Fibroblast of pulmonary artery (primary cell): ENCODE measurements at regions not wholly inside any gene's neighbourhood (a gene's known extent, or its start where the extent isn't known, plus 50 kb on each side); places are given as distances from the start of the nearest gene placed in this dataset.

ENCODE experiments used
- DNase-seq: peaks from one replicate; pipeline ENCODE4 v3.0.0-alpha.2; 2010; ENCODE audit warnings: low read depth
- H3K4me3 ChIP-seq: replicated peaks from 2 replicates; pipeline ENCODE4 v1.5.1; 2011; ENCODE audit warnings: low read depth, mild to moderate bottlenecking, control low read depth, low read length, moderate library complexity
- CTCF ChIP-seq: IDR thresholded peaks from 2 replicates; pipeline ENCODE4 v1.5.1; 2011; ENCODE audit warnings: mild to moderate bottlenecking, control low read depth, low read length, inconsistent platforms; ENCODE audit errors: missing control alignments

GRCh38 chr5:18686253-18686652 lies 1052.0 kb downstream of the TAF11L14 start:
- TF ChIP-seq CTCF = no peak
- DNase-seq = no peak
- no peak overlapping the region for H3K4me3 ChIP-seq

- no peak for TF ChIP-seq CTCF
- DNase-seq = no peak
- no peak overlapping the region for H3K4me3 ChIP-seq
Measured at GRCh38 chr5:18687429-18687828, 1053.2 kb downstream of the TAF11L14 start.

DNA sequence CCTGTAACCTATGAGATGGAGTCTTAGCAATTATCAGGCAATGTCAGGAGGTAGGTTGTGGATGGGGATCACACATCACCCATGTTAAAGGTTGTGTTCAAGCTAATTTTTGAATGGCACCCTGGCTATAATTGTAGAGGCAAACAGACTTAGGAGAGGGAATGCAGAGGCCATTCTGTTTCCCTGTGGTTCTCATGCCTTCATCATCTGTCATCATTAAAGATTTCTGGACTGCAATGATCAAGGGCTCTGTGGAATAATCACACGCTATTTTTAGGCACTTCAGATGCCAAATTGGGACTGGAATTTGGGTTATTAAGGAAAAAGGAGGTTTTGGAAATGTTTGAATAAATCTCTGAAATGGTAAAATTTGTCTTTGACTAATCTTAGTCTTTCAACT lies 1065.4 kb downstream of the TAF11L14 start:
- no peak for TF ChIP-seq CTCF
- H3K4me3 ChIP-seq = no peak overlapping the region
- no peak for DNase-seq

DNA sequence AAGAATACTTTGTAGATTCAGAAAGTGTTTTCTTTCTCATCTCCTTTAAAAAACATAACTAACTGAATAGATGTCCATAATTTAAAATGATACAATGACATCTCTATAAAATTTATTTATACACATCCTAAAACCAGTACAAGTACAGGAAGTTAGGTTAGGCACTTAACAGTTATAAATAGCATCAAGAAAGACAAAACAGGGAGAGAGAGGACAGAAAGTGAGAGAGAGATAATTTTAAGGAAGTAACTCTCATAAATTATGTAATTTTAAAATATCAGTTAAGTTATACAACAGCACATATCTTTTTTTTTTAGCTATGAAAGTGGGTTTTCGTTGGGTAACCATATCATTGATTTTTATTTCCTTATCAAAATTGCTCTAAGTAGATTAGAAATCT lies 1068.6 kb downstream of the TAF11L14 start:
- no peak overlapping the region for H3K4me3 ChIP-seq
- no peak for DNase-seq
- TF ChIP-seq CTCF = no peak

DNA sequence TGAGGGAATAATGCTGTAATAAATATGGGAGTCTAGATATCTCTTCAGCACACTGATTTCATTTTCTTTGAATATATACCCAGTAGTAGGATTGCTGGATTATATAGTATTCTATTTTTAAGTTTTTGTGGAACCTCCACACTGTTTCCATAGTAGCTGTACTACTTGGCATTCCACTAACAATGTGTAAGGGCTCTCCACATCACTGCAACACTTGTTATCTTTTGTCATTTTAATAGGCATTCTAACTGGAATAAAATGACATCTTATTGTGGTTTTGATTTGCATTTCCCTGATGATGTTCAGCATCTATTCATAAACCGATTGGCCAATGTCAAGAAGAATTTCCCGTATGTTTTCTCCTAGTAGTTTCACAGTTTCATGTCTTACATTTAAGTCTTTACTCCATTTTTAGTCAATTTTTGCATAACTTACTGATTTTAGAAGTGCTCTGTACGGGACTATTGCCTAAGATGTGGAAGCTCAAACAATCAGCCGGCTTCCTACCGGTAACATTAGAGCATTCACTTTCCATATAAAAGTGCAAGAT lies 1078.8 kb downstream of the TAF11L14 start:
- TF ChIP-seq CTCF = no peak
- no peak for DNase-seq
- H3K4me3 ChIP-seq = no peak overlapping the region

GRCh38 chr5:18720002-18720401 lies 1085.7 kb downstream of the TAF11L14 start:
- TF ChIP-seq CTCF = no peak
- no peak for DNase-seq
- no peak overlapping the region for H3K4me3 ChIP-seq
